ENCODE measurements at regions not wholly inside any gene's neighbourhood (a gene's known extent, or its start where the extent isn't known, plus 50 kb on each side); places are given as distances from the start of the nearest gene placed in this dataset.
"Not testable (repeated sequence)": the region's sequence is repeated elsewhere in the genome, so short reads cannot be mapped to it uniquely, and the experiment has no call there.

- no peak for DNase-seq
Observed at GRCh38 chr10:65618126-65618525, 1307.7 kb upstream of the LRRTM3 start.

GRCh38 chr10:65620404-65621048, 1305.3 kb upstream of the LRRTM3 start:
- DNase-seq: no peak

GRCh38 chr10:65622608-65623007, 1303.2 kb upstream of the LRRTM3 start:
- DNase-seq: no peak

GRCh38 chr10:65628493-65629139, 1297.2 kb upstream of the LRRTM3 start:
- DNase-seq: no peak

GRCh38 chr10:65660006-65660405, 1265.8 kb upstream of the LRRTM3 start:
- no peak for DNase-seq

- no peak for DNase-seq
Observed at GRCh38 chr10:65670087-65670486, 1255.7 kb upstream of the LRRTM3 start.

- not testable (repeated sequence) for DNase-seq
Observed at GRCh38 chr10:65670596-65670995, 1255.2 kb upstream of the LRRTM3 start.

- no peak for DNase-seq
Observed at GRCh38 chr10:65675236-65675635, 1250.6 kb upstream of the LRRTM3 start.

GRCh38 chr10:65684896-65685295, 1240.9 kb upstream of the LRRTM3 start:
- no peak for DNase-seq

- no peak for DNase-seq
Observed at GRCh38 chr10:65701168-65701776, 1224.6 kb upstream of the LRRTM3 start.

GRCh38 chr10:65708057-65708456, 1217.8 kb upstream of the LRRTM3 start:
- DNase-seq: no peak

- DNase-seq: no peak
Observed at GRCh38 chr10:65710306-65710705, 1215.5 kb upstream of the LRRTM3 start.

GRCh38 chr10:65719790-65720189, 1206.0 kb upstream of the LRRTM3 start:
- DNase-seq: no peak

GRCh38 chr10:65720901-65721300, 1204.9 kb upstream of the LRRTM3 start:
- no peak for DNase-seq

- no peak for DNase-seq
Observed at GRCh38 chr10:65723525-65723924, 1202.3 kb upstream of the LRRTM3 start.

- no peak for DNase-seq
Observed at GRCh38 chr10:65735382-65735781, 1190.5 kb upstream of the LRRTM3 start.

GRCh38 chr10:65742906-65743305, 1182.9 kb upstream of the LRRTM3 start:
- no peak for DNase-seq

GRCh38 chr10:65751218-65751617, 1174.6 kb upstream of the LRRTM3 start:
- no peak for DNase-seq

- DNase-seq: no peak
Observed at GRCh38 chr10:65751896-65752295, 1173.9 kb upstream of the LRRTM3 start.

GRCh38 chr10:65753532-65753931, 1172.3 kb upstream of the LRRTM3 start:
- no peak for DNase-seq

GRCh38 chr10:65754112-65754511, 1171.7 kb upstream of the LRRTM3 start:
- no peak for DNase-seq

- DNase-seq: no peak
Observed at GRCh38 chr10:65762311-65762710, 1163.5 kb upstream of the LRRTM3 start.

GRCh38 chr10:65765006-65765541, 1160.8 kb upstream of the LRRTM3 start:
- no peak for DNase-seq

- no peak for DNase-seq
Observed at GRCh38 chr10:65769828-65770227, 1156.0 kb upstream of the LRRTM3 start.

Measured in CD4-positive, alpha-beta T cell treated with Interleukin-10 for 1 hour (primary cell).